HepG2 (cell line): ENCODE measurements at regions not wholly inside any gene's neighbourhood (a gene's known extent, or its start where the extent isn't known, plus 50 kb on each side); places are given as distances from the start of the nearest gene placed in this dataset.

ENCODE experiments used
- ATAC-seq: fragments of 200-7000 bp; cut with Tn5 transposase; 3 replicates; pipeline ENCODE4 v1.9.1; 2020; ENCODE audit warnings: mild to moderate bottlenecking, moderate library complexity
- BruUV-seq: library from RNA; stranded (reverse); fragments of 400-500 nt; replicated peaks from 2 replicates; lab custom pipeline; 2021; lab: Mats Ljungman, UMichigan
- CTCF ChIA-PET: fragments of 300-600 bp; formaldehyde crosslinking; extraction: SDS; loops from one replicate; lab custom pipeline; 2021; ENCODE audit warnings: low total read pairs, inconsistent platforms, low intra/inter-chr PET ratio; lab: Yijun Ruan, JAX
- POLR2A ChIA-PET: fragments of 350-600 bp; sonication (Branson Sonifier 250); formaldehyde crosslinking; loops from one replicate; lab custom pipeline; 2020; ENCODE audit warnings: antibody characterized with exemption, inconsistent platforms; lab: Yijun Ruan, JAX
- DNase-seq: peaks from one replicate; pipeline ENCODE4 v3.0.0-alpha.2; 2015; ENCODE audit warnings: low spot score
- FAIRE-seq: peaks from 3 replicates; lab custom pipeline; 2011; peaks lifted over from hg19 to GRCh38; lab: Jason Lieb, UNC
- H2AFZ ChIP-seq: one replicate; pipeline ENCODE4 v1.6.1; 2011; ENCODE audit warnings: low read length, inconsistent platforms
- H3K27ac ChIP-seq: fragments of 300-600 bp; 3 replicates; pipeline ENCODE4 v1.8.0; 2011; ENCODE audit warnings: mixed run types, mild to moderate bottlenecking, mixed read lengths, low read length, inconsistent platforms; ENCODE audit not compliant: insufficient read depth; ENCODE audit errors: extremely low read length
- H3K27me3 ChIP-seq, 2 experiments: fragments of 200-600 bp in 1 of 2; 2 replicates in 1 of 2; 3 replicates in 1 of 2; pipeline versions ENCODE4 v1.6.0 to v1.8.0; 2011; ENCODE audit warnings: low read length in 2 of 2, mild to moderate bottlenecking in 2 of 2, moderate library complexity in 2 of 2, inconsistent platforms in 1 of 2; ENCODE audit not compliant: insufficient read depth in 2 of 2, control insufficient read depth in 1 of 2
- H3K36me3 ChIP-seq, 2 experiments: fragments of 200-600 bp in 1 of 2; replicated peaks in 1 of 2; 2 replicates in 1 of 2; 3 replicates in 1 of 2; pipeline versions ENCODE4 v1.5.1 to v1.8.0; 2011; ENCODE audit warnings: low read length in 2 of 2, inconsistent platforms in 1 of 2; ENCODE audit not compliant: insufficient read depth in 2 of 2, control insufficient read depth in 1 of 2
- H3K4me1 ChIP-seq: 2 replicates; pipeline ENCODE4 v1.5.1; 2012; ENCODE audit warnings: low read length, inconsistent platforms; ENCODE audit not compliant: insufficient read depth
- H3K4me2 ChIP-seq: 2 replicates; pipeline ENCODE4 v1.6.0; 2011; ENCODE audit warnings: low read depth, low read length, inconsistent platforms
- H3K4me3 ChIP-seq, 3 experiments: fragments of 200-600 bp in 1 of 3; sonication (generic), shearing (Covaris generic) in 1 of 3; replicated peaks in 1 of 3; 2 replicates each; pipeline ENCODE4 v1.5.1; 2011 to 2016; ENCODE audit warnings: low read length in 3 of 3, inconsistent platforms in 2 of 3, low read depth in 2 of 3, mild to moderate bottlenecking in 2 of 3, control low read depth in 1 of 3, mixed read lengths in 1 of 3; ENCODE audit not compliant: insufficient read depth in 1 of 3
- H3K79me2 ChIP-seq: one replicate; pipeline ENCODE4 v1.6.1; 2011; ENCODE audit warnings: low read length, inconsistent platforms; ENCODE audit not compliant: insufficient read depth
- H3K9ac ChIP-seq: 2 replicates; pipeline ENCODE4 v1.6.0; 2011; ENCODE audit warnings: mild to moderate bottlenecking, low read depth, low read length, inconsistent platforms; ENCODE audit not compliant: insufficient read depth
- H3K9me3 ChIP-seq: 2 replicates; pipeline ENCODE4 v1.5.1; 2012; ENCODE audit warnings: mild to moderate bottlenecking, low read length
- H4K20me1 ChIP-seq: 2 replicates; pipeline ENCODE4 v1.6.0; 2011; ENCODE audit warnings: inconsistent platforms, mild to moderate bottlenecking, low read length, moderate library complexity; ENCODE audit not compliant: insufficient read depth
- FIP1L1 ChIP-seq: fragments of 200-400 bp; formaldehyde crosslinking; IDR thresholded peaks from 2 replicates; pipeline ENCODE4 v1.6.1; 2018; ENCODE audit warnings: low read depth, mild to moderate bottlenecking, low read length, moderate library complexity, borderline replicate concordance; ENCODE audit not compliant: insufficient read depth
- HNRNPK ChIP-seq: fragments of 200-400 bp; formaldehyde crosslinking; IDR thresholded peaks from 2 replicates; pipeline ENCODE4 v1.6.1; 2018; ENCODE audit warnings: low read length, low read depth, moderate library complexity, mild to moderate bottlenecking; ENCODE audit not compliant: poor library complexity, severe bottlenecking
- KLF11 ChIP-seq: IDR thresholded peaks from 2 replicates; pipeline ENCODE4 v1.6.1; 2016; ENCODE audit warnings: missing compliant biosample characterization
- KLF15 ChIP-seq: sonication (generic); formaldehyde crosslinking; IDR thresholded peaks from 2 replicates; pipeline ENCODE4 v1.8.1; 2023; ENCODE audit warnings: borderline replicate concordance, mild to moderate bottlenecking, inconsistent platforms, missing genetic modification reagents, mixed read lengths
- MYC ChIP-seq: sonication (generic); formaldehyde crosslinking; IDR thresholded peaks from 2 replicates; pipeline ENCODE4 v1.9.0; 2021; ENCODE audit warnings: missing genetic modification reagents, borderline replicate concordance
- NCOA2 ChIP-seq: sonication (generic); formaldehyde crosslinking; IDR thresholded peaks from 2 replicates; pipeline ENCODE4 v1.8.0; 2022; ENCODE audit warnings: inconsistent platforms
- NFRKB ChIP-seq: fragments of 450-650 bp; IDR thresholded peaks from 2 replicates; pipeline ENCODE4 v1.6.1; 2017
- RAD51 ChIP-seq: fragments of 450-650 bp; IDR thresholded peaks from 2 replicates; pipeline ENCODE4 v1.6.1; 2016; ENCODE audit warnings: borderline replicate concordance
- SP2 ChIP-seq: sonication (generic); formaldehyde crosslinking; IDR thresholded peaks from 2 replicates; pipeline ENCODE4 v1.5.1; 2020; ENCODE audit warnings: mild to moderate bottlenecking, missing genetic modification reagents
- SRSF9 ChIP-seq: fragments of 200-400 bp; formaldehyde crosslinking; IDR thresholded peaks from 2 replicates; pipeline ENCODE4 v1.6.1; 2018; ENCODE audit warnings: borderline replicate concordance, mild to moderate bottlenecking, low read depth, low read length; ENCODE audit not compliant: insufficient read depth, poor library complexity, severe bottlenecking
- STAT5B ChIP-seq: sonication (generic); formaldehyde crosslinking; IDR thresholded peaks from 2 replicates; pipeline ENCODE4 v1.4.0; 2020; ENCODE audit warnings: missing genetic modification reagents
- TOPORS ChIP-seq: sonication (generic); formaldehyde crosslinking; IDR thresholded peaks from 2 replicates; pipeline ENCODE4 v1.8.0; 2023; ENCODE audit warnings: mild to moderate bottlenecking, missing genetic modification reagents
- ZBTB20 ChIP-seq: sonication (generic); formaldehyde crosslinking; IDR thresholded peaks from 2 replicates; pipeline ENCODE4 v1.8.1; 2023; ENCODE audit warnings: missing genetic modification reagents, low read depth, mild to moderate bottlenecking, borderline replicate concordance
- ZFP41 ChIP-seq: sonication (generic); formaldehyde crosslinking; IDR thresholded peaks from 2 replicates; pipeline ENCODE4 v1.4.0; 2020; ENCODE audit warnings: mild to moderate bottlenecking, missing genetic modification reagents, borderline replicate concordance
- ZNF33A ChIP-seq: sonication (generic); formaldehyde crosslinking; IDR thresholded peaks from 2 replicates; pipeline ENCODE4 v1.5.1; 2020; ENCODE audit warnings: missing genetic modification reagents, mild to moderate bottlenecking, moderate library complexity, borderline replicate concordance
- ZNF780A ChIP-seq: sonication (generic); formaldehyde crosslinking; IDR thresholded peaks from 2 replicates; pipeline ENCODE4 v1.8.0; 2022; ENCODE audit warnings: mild to moderate bottlenecking, missing genetic modification reagents, moderate library complexity
- whole genome bisulfite sequencing: methylation state at CpG from one replicate; pipeline ENCODE4 v1.1.6; 2017; ENCODE audit warnings: low lambda C conversion rate; 5-methylcytosine and 5-hydroxymethylcytosine counted together
- in situ Hi-C: cut with HindIII; loops from 2 replicates; pipeline ENCODE4 v1.10.0; 2017; ENCODE audit warnings: low pct_unique_long_range_greater_than_20kb; ENCODE audit not compliant: extremely low pct_ligation_motif_present
- intact Hi-C: fragments of 100-400 bp; cut with micrococcal nuclease; formaldehyde crosslinking; loops from one replicate; pipeline ENCODE4 v1.10.0; 2022; ENCODE audit not compliant: unreplicated experiment

DNA sequence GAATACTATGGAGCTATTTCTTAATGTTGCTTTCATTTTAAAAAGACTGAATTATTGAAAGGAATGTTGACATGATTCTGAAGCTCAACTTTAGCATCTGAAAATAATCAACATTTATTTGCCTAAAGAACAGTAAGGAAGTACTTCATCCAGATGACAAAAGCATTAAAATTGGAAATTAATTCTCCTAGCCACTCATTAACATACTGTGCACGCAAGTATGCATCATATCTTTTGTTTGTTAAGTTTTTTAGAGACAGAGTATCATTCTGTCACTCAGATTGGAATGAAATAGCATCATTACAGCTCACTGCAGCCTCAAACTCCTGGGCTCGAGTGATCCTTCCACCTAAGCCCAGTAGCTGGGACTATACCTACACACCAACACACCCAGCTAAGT, 632.1 kb upstream of the ALCAM start:
- Histone ChIP-seq H3K79me2 (no peaks in the 10 kb centered on the region), H3K9ac (no peak overlapping the region), H3K4me3 (no peak overlapping the region)
- DNase-seq = no peak
- WGBS = 0% methylated on average over 2 of the region's 2 CpGs
- POLR2A ChIA-PET = no interaction called here
- BruUV-seq = no TSS peak
- no peak for TF ChIP-seq STAT5B (CRISPR knock-in tag)
- no peak for TF ChIP-seq ZNF33A (CRISPR knock-in tag)
- no peak for TF ChIP-seq KLF11 (CRISPR knock-in tag)
- TF ChIP-seq NFRKB = no peak
- no peak for TF ChIP-seq MYC (CRISPR knock-in tag)
- no peak for TF ChIP-seq SP2 (CRISPR knock-in tag)
- no peak for TF ChIP-seq HNRNPK
- no peak for TF ChIP-seq TOPORS (CRISPR knock-in tag)
- TF ChIP-seq FIP1L1 = no peak
- TF ChIP-seq SRSF9 = no peak
- TF ChIP-seq KLF15 (CRISPR knock-in tag) = no peak
- no peak for TF ChIP-seq RAD51
- no peak for TF ChIP-seq ZNF780A (CRISPR knock-in tag)
- no peak for TF ChIP-seq NCOA2 (CRISPR knock-in tag)
- no peak for TF ChIP-seq ZFP41
- TF ChIP-seq ZBTB20 (CRISPR knock-in tag) = no peak
- TF ChIP-seq, all 625 proteins: peak for 0
- H3K4me2 ChIP-seq = no peak overlapping the region
- H3K4me1 ChIP-seq = no peaks in the 10 kb centered on the region
- H2AFZ ChIP-seq = no peak overlapping the region
- H3K27me3 ChIP-seq = no peaks in the 10 kb centered on the region
- H4K20me1 ChIP-seq = no peaks in the 10 kb centered on the region
- in situ Hi-C loops = no loop called here
- no peaks in the 10 kb centered on the region for H3K36me3 ChIP-seq
- ATAC-seq (no peak), FAIRE-seq (no peak)
- CTCF ChIA-PET = no interaction called here
- no peak overlapping the region for H3K27ac ChIP-seq
- intact Hi-C loops = no loop called here
- H3K9me3 ChIP-seq = no peaks in the 10 kb centered on the region
